Suprapubic skin (tissue), 4 donors: ENCODE measurements at regions not wholly inside any gene's neighbourhood (a gene's known extent, or its start where the extent isn't known, plus 50 kb on each side); places are given as distances from the start of the nearest gene placed in this dataset.
A peak's percentile ranks its signal among the peaks of the same experiment; 100 is the strongest.

Source experiments
- DNase-seq, 2 donors: peaks; one replicate each; pipeline ENCODE4 v3.0.0-alpha.2; 2019; ENCODE audit warnings: low spot score in 2 of 2
- H3K27ac ChIP-seq: fragments of 200-600 bp; sonication (generic); one replicate; pipeline ENCODE4 v1.5.1; 2019
- H3K27me3 ChIP-seq: fragments of 200-600 bp; sonication (generic); one replicate; pipeline ENCODE4 v1.5.1; 2019
- H3K36me3 ChIP-seq: fragments of 200-600 bp; sonication (generic); one replicate; pipeline ENCODE4 v1.5.1; 2019
- H3K4me1 ChIP-seq: fragments of 200-600 bp; sonication (generic); one replicate; pipeline ENCODE4 v1.5.1; 2019
- H3K4me3 ChIP-seq: fragments of 200-600 bp; sonication (generic); one replicate; pipeline ENCODE4 v1.5.1; 2019; ENCODE audit warnings: mild to moderate bottlenecking
- H3K9me3 ChIP-seq: fragments of 200-600 bp; sonication (generic); one replicate; pipeline ENCODE4 v1.5.1; 2019
- EP300 ChIP-seq: sonication (generic); formaldehyde crosslinking; IDR thresholded peaks from one replicate; pipeline ENCODE4 v1.6.1; 2017; ENCODE audit warnings: antibody characterized with exemption
- POLR2A ChIP-seq, 2 donors: fragments of 450-650 bp; IDR thresholded peaks; one replicate each; pipeline ENCODE4 v1.6.1; 2017; ENCODE audit warnings: antibody characterized with exemption in 2 of 2, mild to moderate bottlenecking in 2 of 2, moderate library complexity in 2 of 2
- POLR2AphosphoS5 ChIP-seq, 3 donors: sonication (generic); formaldehyde crosslinking; IDR thresholded peaks; one replicate each; pipeline ENCODE4 v1.6.1; 2017; ENCODE audit warnings: antibody characterized with exemption in 3 of 3
- WGBS: methylation state at CpG from one replicate; pipeline ENCODE4 v1.1.5; 2018; 5-methylcytosine and 5-hydroxymethylcytosine counted together
- TF ChIP-seq, protein P1 (sequence below), 2 donors: fragments of 200-600 bp in 1 of 2; fragments of 450-650 bp in 1 of 2; sonication (generic) in 1 of 2; IDR thresholded peaks; one replicate each; pipeline ENCODE4 v1.5.1; 2016 to 2019; ENCODE audit warnings: antibody characterized with exemption in 2 of 2, mild to moderate bottlenecking in 1 of 2, moderate library complexity in 1 of 2

DNA sequence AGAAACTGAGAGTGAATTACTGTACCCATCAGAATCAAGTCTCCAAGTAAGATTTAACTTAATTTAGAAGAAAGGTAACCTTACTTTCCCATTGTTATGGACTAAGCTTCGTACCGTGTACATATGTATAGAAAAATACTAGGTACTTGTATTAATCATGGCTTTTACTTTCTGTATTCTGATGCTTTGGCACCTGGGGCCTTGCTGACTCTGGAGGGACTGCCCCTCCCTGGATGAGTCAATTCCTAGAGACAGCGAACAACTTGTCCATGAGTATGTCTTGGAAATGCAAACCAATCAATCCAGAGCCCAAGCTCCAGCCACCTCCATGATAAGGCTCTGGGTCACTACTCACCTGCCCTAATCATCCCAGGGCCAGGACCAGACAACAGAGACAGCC is 50.0 kb upstream of the DGKG start:
- H3K4me1 ChIP-seq, result peaks cover 24% of the 10 kb centered on the region
- TF ChIP-seq POLR2AphosphoS5 (IDR thresholded peaks at IDR 0.05) (no peak), POLR2A (IDR thresholded peaks at IDR 0.05) (no peak), EP300 (no peak)
- TF ChIP-seq, protein P1, sequence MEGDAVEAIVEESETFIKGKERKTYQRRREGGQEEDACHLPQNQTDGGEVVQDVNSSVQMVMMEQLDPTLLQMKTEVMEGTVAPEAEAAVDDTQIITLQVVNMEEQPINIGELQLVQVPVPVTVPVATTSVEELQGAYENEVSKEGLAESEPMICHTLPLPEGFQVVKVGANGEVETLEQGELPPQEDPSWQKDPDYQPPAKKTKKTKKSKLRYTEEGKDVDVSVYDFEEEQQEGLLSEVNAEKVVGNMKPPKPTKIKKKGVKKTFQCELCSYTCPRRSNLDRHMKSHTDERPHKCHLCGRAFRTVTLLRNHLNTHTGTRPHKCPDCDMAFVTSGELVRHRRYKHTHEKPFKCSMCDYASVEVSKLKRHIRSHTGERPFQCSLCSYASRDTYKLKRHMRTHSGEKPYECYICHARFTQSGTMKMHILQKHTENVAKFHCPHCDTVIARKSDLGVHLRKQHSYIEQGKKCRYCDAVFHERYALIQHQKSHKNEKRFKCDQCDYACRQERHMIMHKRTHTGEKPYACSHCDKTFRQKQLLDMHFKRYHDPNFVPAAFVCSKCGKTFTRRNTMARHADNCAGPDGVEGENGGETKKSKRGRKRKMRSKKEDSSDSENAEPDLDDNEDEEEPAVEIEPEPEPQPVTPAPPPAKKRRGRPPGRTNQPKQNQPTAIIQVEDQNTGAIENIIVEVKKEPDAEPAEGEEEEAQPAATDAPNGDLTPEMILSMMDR (IDR thresholded peaks at IDR 0.05), result no peak
- DNase-seq, result peak in 1 of 2 donors; percentile 4
- WGBS, result 59% methylated on average over 3 of the region's 3 CpGs
- H3K27ac ChIP-seq, result no peak overlapping the region
- H3K4me3 ChIP-seq, result no peak overlapping the region
- H3K27me3 ChIP-seq, result peaks cover 3% of the 10 kb centered on the region
- H3K36me3 ChIP-seq, result no peaks in the 10 kb centered on the region
- H3K9me3 ChIP-seq, result no peaks in the 10 kb centered on the region
